HFF-Myc (cell line): ENCODE measurements at regions not wholly inside any gene's neighbourhood (a gene's known extent, or its start where the extent isn't known, plus 50 kb on each side); places are given as distances from the start of the nearest gene placed in this dataset.

Experiments used
- DNase-seq: peaks from one replicate; pipeline ENCODE4 v3.0.0-alpha.2; 2011; ENCODE audit warnings: low read depth; ENCODE audit errors: extremely low read depth
- H3K4me3 ChIP-seq: replicated peaks from 2 replicates; pipeline ENCODE4 v1.5.1; 2011; ENCODE audit warnings: low read depth, mild to moderate bottlenecking, control low read depth, low read length
- CTCF ChIP-seq: IDR thresholded peaks from 2 replicates; pipeline ENCODE4 v1.5.1; 2012; ENCODE audit warnings: mild to moderate bottlenecking, low read depth, low read length, control low read depth; ENCODE audit errors: missing control alignments

GRCh38 chr11:127425281-127425680 is 424.7 kb upstream of the KIRREL3 start:
- TF ChIP-seq CTCF: no peak
- no peak overlapping the region for H3K4me3 ChIP-seq
- no peak for DNase-seq

- no peak overlapping the region for H3K4me3 ChIP-seq
- TF ChIP-seq CTCF: no peak
- DNase-seq: no peak
Measured at GRCh38 chr11:127424661-127425060, 424.1 kb upstream of the KIRREL3 start.

- no peak for TF ChIP-seq CTCF
- DNase-seq: no peak
- H3K4me3 ChIP-seq: no peak overlapping the region
Measured at GRCh38 chr11:127420139-127420538, 419.6 kb upstream of the KIRREL3 start.

GRCh38 chr11:127412722-127413380 is 412.3 kb upstream of the KIRREL3 start:
- TF ChIP-seq CTCF: no peak
- no peak overlapping the region for H3K4me3 ChIP-seq
- no peak for DNase-seq

- DNase-seq: no peak
- no peak for TF ChIP-seq CTCF
- H3K4me3 ChIP-seq: no peak overlapping the region
Measured at GRCh38 chr11:127412234-127412633, 411.7 kb upstream of the KIRREL3 start.

GRCh38 chr11:127411283-127411682 is 410.7 kb upstream of the KIRREL3 start:
- no peak overlapping the region for H3K4me3 ChIP-seq
- DNase-seq: no peak
- TF ChIP-seq CTCF: no peak

GRCh38 chr11:127395034-127395433 is 394.5 kb upstream of the KIRREL3 start:
- no peak for TF ChIP-seq CTCF
- no peak overlapping the region for H3K4me3 ChIP-seq
- DNase-seq: no peak
